ENCODE measurements at regions not wholly inside any gene's neighbourhood (a gene's known extent, or its start where the extent isn't known, plus 50 kb on each side); places are given as distances from the start of the nearest gene placed in this dataset.

- Histone ChIP-seq H3K36me3 (ENCODE audit: insufficient read depth, low read length) (no peaks in the 10 kb centered on the region), H3K4me2 (ENCODE audit: low read length) (no peak overlapping the region), H3K27ac (ENCODE audit: low read length) (no peak overlapping the region), H3K4me3 (ENCODE audit: low read length) (no peak overlapping the region), H4K20me1 (ENCODE audit: insufficient read depth) (no peaks in the 10 kb centered on the region), H3K9ac (ENCODE audit: low read length) (no peak overlapping the region), H3K27me3 (ENCODE audit: insufficient read depth, low read depth, low read length) (no peaks in the 10 kb centered on the region), H3K9me3 (ENCODE audit: low read length) (no peaks in the 10 kb centered on the region), H3K79me2 (replicated peaks; ENCODE audit: insufficient read depth, low read length) (no peaks in the 10 kb centered on the region), H3K9me2 (ENCODE audit: insufficient read depth, low read length) (no peaks in the 10 kb centered on the region), H3F3A (ENCODE audit: insufficient read depth, low read length, poor library complexity, severe bottlenecking) (no peaks in the 10 kb centered on the region), H2AFZ (ENCODE audit: low read depth, low read length) (no peak overlapping the region)
- TF ChIP-seq SMC3 (conservative IDR thresholded peaks at IDR 0.05; ENCODE audit: poor library complexity) (no peak), EZH2 (IDR thresholded peaks at IDR 0.05; ENCODE audit: borderline replicate concordance, insufficient read depth, low read length, poor library complexity, severe bottlenecking) (no peak), POLR2AphosphoS5 (IDR thresholded peaks at IDR 0.05) (no peak), EP300 (conservative IDR thresholded peaks at IDR 0.05; ENCODE audit: poor library complexity, severe bottlenecking) (no peak), RAD21 (conservative IDR thresholded peaks at IDR 0.05) (no peak), TAF1 (IDR thresholded peaks at IDR 0.05; ENCODE audit: low read depth) (no peak), MXI1 (conservative IDR thresholded peaks at IDR 0.05; ENCODE audit: poor library complexity, severe bottlenecking) (no peak)
- TF ChIP-seq, protein P1, sequence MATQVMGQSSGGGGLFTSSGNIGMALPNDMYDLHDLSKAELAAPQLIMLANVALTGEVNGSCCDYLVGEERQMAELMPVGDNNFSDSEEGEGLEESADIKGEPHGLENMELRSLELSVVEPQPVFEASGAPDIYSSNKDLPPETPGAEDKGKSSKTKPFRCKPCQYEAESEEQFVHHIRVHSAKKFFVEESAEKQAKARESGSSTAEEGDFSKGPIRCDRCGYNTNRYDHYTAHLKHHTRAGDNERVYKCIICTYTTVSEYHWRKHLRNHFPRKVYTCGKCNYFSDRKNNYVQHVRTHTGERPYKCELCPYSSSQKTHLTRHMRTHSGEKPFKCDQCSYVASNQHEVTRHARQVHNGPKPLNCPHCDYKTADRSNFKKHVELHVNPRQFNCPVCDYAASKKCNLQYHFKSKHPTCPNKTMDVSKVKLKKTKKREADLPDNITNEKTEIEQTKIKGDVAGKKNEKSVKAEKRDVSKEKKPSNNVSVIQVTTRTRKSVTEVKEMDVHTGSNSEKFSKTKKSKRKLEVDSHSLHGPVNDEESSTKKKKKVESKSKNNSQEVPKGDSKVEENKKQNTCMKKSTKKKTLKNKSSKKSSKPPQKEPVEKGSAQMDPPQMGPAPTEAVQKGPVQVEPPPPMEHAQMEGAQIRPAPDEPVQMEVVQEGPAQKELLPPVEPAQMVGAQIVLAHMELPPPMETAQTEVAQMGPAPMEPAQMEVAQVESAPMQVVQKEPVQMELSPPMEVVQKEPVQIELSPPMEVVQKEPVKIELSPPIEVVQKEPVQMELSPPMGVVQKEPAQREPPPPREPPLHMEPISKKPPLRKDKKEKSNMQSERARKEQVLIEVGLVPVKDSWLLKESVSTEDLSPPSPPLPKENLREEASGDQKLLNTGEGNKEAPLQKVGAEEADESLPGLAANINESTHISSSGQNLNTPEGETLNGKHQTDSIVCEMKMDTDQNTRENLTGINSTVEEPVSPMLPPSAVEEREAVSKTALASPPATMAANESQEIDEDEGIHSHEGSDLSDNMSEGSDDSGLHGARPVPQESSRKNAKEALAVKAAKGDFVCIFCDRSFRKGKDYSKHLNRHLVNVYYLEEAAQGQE (IDR thresholded peaks at IDR 0.05; ENCODE audit: borderline replicate concordance): no peak
- TF ChIP-seq, protein P2, sequence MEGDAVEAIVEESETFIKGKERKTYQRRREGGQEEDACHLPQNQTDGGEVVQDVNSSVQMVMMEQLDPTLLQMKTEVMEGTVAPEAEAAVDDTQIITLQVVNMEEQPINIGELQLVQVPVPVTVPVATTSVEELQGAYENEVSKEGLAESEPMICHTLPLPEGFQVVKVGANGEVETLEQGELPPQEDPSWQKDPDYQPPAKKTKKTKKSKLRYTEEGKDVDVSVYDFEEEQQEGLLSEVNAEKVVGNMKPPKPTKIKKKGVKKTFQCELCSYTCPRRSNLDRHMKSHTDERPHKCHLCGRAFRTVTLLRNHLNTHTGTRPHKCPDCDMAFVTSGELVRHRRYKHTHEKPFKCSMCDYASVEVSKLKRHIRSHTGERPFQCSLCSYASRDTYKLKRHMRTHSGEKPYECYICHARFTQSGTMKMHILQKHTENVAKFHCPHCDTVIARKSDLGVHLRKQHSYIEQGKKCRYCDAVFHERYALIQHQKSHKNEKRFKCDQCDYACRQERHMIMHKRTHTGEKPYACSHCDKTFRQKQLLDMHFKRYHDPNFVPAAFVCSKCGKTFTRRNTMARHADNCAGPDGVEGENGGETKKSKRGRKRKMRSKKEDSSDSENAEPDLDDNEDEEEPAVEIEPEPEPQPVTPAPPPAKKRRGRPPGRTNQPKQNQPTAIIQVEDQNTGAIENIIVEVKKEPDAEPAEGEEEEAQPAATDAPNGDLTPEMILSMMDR (IDR thresholded peaks at IDR 0.05; ENCODE audit: poor library complexity, severe bottlenecking): no peak
Measured at GRCh38 chr2:236903978-236904377, 181.7 kb upstream of the COPS8 start.

- Histone ChIP-seq H3K36me3 (ENCODE audit: insufficient read depth, low read length) (no peaks in the 10 kb centered on the region), H2AFZ (ENCODE audit: low read depth, low read length) (no peak overlapping the region), H3K27ac (ENCODE audit: low read length) (no peak overlapping the region), H3K9ac (ENCODE audit: low read length) (no peak overlapping the region), H3K9me2 (ENCODE audit: insufficient read depth, low read length) (no peaks in the 10 kb centered on the region), H3K79me2 (replicated peaks; ENCODE audit: insufficient read depth, low read length) (no peaks in the 10 kb centered on the region), H3F3A (ENCODE audit: insufficient read depth, low read length, poor library complexity, severe bottlenecking) (no peaks in the 10 kb centered on the region), H4K20me1 (ENCODE audit: insufficient read depth) (no peaks in the 10 kb centered on the region), H3K4me2 (ENCODE audit: low read length) (no peak overlapping the region), H3K9me3 (ENCODE audit: low read length) (no peaks in the 10 kb centered on the region), H3K4me3 (ENCODE audit: low read length) (no peak overlapping the region), H3K27me3 (ENCODE audit: insufficient read depth, low read depth, low read length) (no peaks in the 10 kb centered on the region)
- TF ChIP-seq, protein P1 (IDR thresholded peaks at IDR 0.05; ENCODE audit: borderline replicate concordance): no peak
- TF ChIP-seq MXI1 (conservative IDR thresholded peaks at IDR 0.05; ENCODE audit: poor library complexity, severe bottlenecking): no peak
- TF ChIP-seq RAD21 (conservative IDR thresholded peaks at IDR 0.05): no peak
- TF ChIP-seq EZH2 (IDR thresholded peaks at IDR 0.05; ENCODE audit: borderline replicate concordance, insufficient read depth, low read length, poor library complexity, severe bottlenecking): no peak
- no peak for TF ChIP-seq SMC3 (conservative IDR thresholded peaks at IDR 0.05; ENCODE audit: poor library complexity)
- no peak for TF ChIP-seq POLR2AphosphoS5 (IDR thresholded peaks at IDR 0.05)
- TF ChIP-seq, protein P2 (IDR thresholded peaks at IDR 0.05; ENCODE audit: poor library complexity, severe bottlenecking): no peak
- no peak for TF ChIP-seq EP300 (conservative IDR thresholded peaks at IDR 0.05; ENCODE audit: poor library complexity, severe bottlenecking)
- TF ChIP-seq TAF1 (IDR thresholded peaks at IDR 0.05; ENCODE audit: low read depth): no peak
Measured at GRCh38 chr2:236904389-236905263, 181.1 kb upstream of the COPS8 start.

All from neural cell (in vitro differentiated cells).